Kidney epithelial cell (primary cell): ENCODE measurements at regions not wholly inside any gene's neighbourhood (a gene's known extent, or its start where the extent isn't known, plus 50 kb on each side); places are given as distances from the start of the nearest gene placed in this dataset.
"Not testable (repeated sequence)": the region's sequence is repeated elsewhere in the genome, so short reads cannot be mapped to it uniquely, and the experiment has no call there.

Experiments used
- DNase-seq: peaks from one replicate; pipeline ENCODE4 v3.0.0-alpha.2; 2010; ENCODE audit warnings: low read depth
- H3K27me3 ChIP-seq: 2 replicates; pipeline ENCODE4 v1.6.0; 2011; ENCODE audit warnings: low read length; ENCODE audit not compliant: control insufficient read depth, insufficient read depth
- H3K36me3 ChIP-seq: 2 replicates; pipeline ENCODE4 v1.5.1; 2011; ENCODE audit warnings: low read length; ENCODE audit not compliant: control insufficient read depth, insufficient read depth
- H3K4me3 ChIP-seq: 2 replicates; pipeline ENCODE4 v1.5.1; 2011; ENCODE audit warnings: low read depth, mild to moderate bottlenecking, control low read depth, low read length
- CTCF ChIP-seq: IDR thresholded peaks from 2 replicates; pipeline ENCODE4 v1.5.1; 2011; ENCODE audit warnings: mild to moderate bottlenecking, moderate library complexity, low read length, control low read depth, inconsistent platforms; ENCODE audit not compliant: insufficient read depth, poor library complexity, severe bottlenecking

- TF ChIP-seq CTCF: no peak
- no peaks in the 10 kb centered on the region for H3K36me3 ChIP-seq
- H3K27me3 ChIP-seq: no peaks in the 10 kb centered on the region
- no peak overlapping the region for H3K4me3 ChIP-seq
- DNase-seq: no peak
Measured at GRCh38 chr18:53838746-53839145, 385.7 kb downstream of the MBD2 start.

GRCh38 chr18:53821141-53821540 is 403.3 kb downstream of the MBD2 start:
- not testable (repeated sequence) for H3K4me3 ChIP-seq, H3K36me3 ChIP-seq, H3K27me3 ChIP-seq, DNase-seq

- H3K27me3 ChIP-seq: no peaks in the 10 kb centered on the region
- no peak overlapping the region for H3K4me3 ChIP-seq
- H3K36me3 ChIP-seq: no peaks in the 10 kb centered on the region
- TF ChIP-seq CTCF: no peak
- no peak for DNase-seq
Measured at GRCh38 chr18:53819671-53820070, 404.8 kb downstream of the MBD2 start.

GRCh38 chr18:53819174-53819573 is 405.3 kb downstream of the MBD2 start:
- H3K27me3 ChIP-seq: no peaks in the 10 kb centered on the region
- no peak for DNase-seq
- no peak overlapping the region for H3K4me3 ChIP-seq
- H3K36me3 ChIP-seq: no peaks in the 10 kb centered on the region
- no peak for TF ChIP-seq CTCF

- Histone ChIP-seq H3K36me3 (no peaks in the 10 kb centered on the region), H3K4me3 (no peak overlapping the region), H3K27me3 (no peaks in the 10 kb centered on the region)
- TF ChIP-seq CTCF: no peak
- peak; percentile 47 for DNase-seq
Measured at GRCh38 chr18:53817976-53818950, 406.2 kb downstream of the MBD2 start.

GRCh38 chr18:53800171-53800570 is 424.3 kb downstream of the MBD2 start:
- H3K27me3 ChIP-seq: no peaks in the 10 kb centered on the region
- no peaks in the 10 kb centered on the region for H3K36me3 ChIP-seq
- no peak for DNase-seq
- TF ChIP-seq CTCF: no peak
- no peak overlapping the region for H3K4me3 ChIP-seq
